Neural progenitor cell (in vitro differentiated cells): ENCODE measurements at regions not wholly inside any gene's neighbourhood (a gene's known extent, or its start where the extent isn't known, plus 50 kb on each side); places are given as distances from the start of the nearest gene placed in this dataset.

Experiments used
- DNase-seq: peaks from one replicate; pipeline ENCODE4 v3.0.0-alpha.2; 2016; ENCODE audit warnings: low spot score
- H2AFZ ChIP-seq: fragments of 200-600 bp; sonication (generic); replicated peaks from 2 replicates; pipeline ENCODE4 v1.6.1; 2016; ENCODE audit warnings: antibody characterized with exemption
- H3F3A ChIP-seq: fragments of 200-600 bp; sonication (generic); 2 replicates; pipeline ENCODE4 v1.6.1; 2016; ENCODE audit warnings: antibody characterized with exemption, low read depth
- H3K27ac ChIP-seq: fragments of 200-600 bp; sonication (generic); 2 replicates; pipeline ENCODE4 v1.5.1; 2016; ENCODE audit warnings: mild to moderate bottlenecking
- H3K27me3 ChIP-seq: fragments of 200-600 bp; sonication (generic); 2 replicates; pipeline ENCODE4 v1.6.1; 2016; ENCODE audit warnings: mild to moderate bottlenecking, moderate library complexity
- H3K36me3 ChIP-seq: fragments of 200-600 bp; sonication (generic); 2 replicates; pipeline ENCODE4 v1.5.1; 2016
- H3K4me1 ChIP-seq: fragments of 200-600 bp; sonication (generic); 2 replicates; pipeline ENCODE4 v1.6.1; 2016; ENCODE audit warnings: mixed run types
- H3K4me2 ChIP-seq: fragments of 200-600 bp; sonication (generic); 2 replicates; pipeline ENCODE4 v1.6.1; 2016
- H3K4me3 ChIP-seq: fragments of 200-600 bp; sonication (generic); 2 replicates; pipeline ENCODE4 v1.5.1; 2016
- H3K79me2 ChIP-seq: fragments of 200-600 bp; sonication (generic); 2 replicates; pipeline ENCODE4 v1.6.1; 2016; ENCODE audit warnings: low read depth
- H3K9ac ChIP-seq: fragments of 200-600 bp; sonication (generic); 2 replicates; pipeline ENCODE4 v1.6.1; 2016
- H3K9me3 ChIP-seq: fragments of 200-600 bp; sonication (generic); 2 replicates; pipeline ENCODE4 v1.5.1; 2016; ENCODE audit warnings: low read depth
- H4K20me1 ChIP-seq: fragments of 200-600 bp; sonication (generic); 2 replicates; pipeline ENCODE4 v1.6.1; 2016; ENCODE audit warnings: low read depth
- H3K27ac Mint-ChIP-seq: 3 replicates; pipeline ENCODE4 v1.8.0; 2021; ENCODE audit warnings: mixed read lengths
- H3K27me3 Mint-ChIP-seq: 2 replicates; pipeline ENCODE4 v1.8.0; 2022; ENCODE audit warnings: low read depth, mild to moderate bottlenecking, inconsistent platforms, moderate library complexity, mixed read lengths; ENCODE audit not compliant: insufficient read depth
- H3K36me3 Mint-ChIP-seq: 3 replicates; pipeline ENCODE4 v1.8.0; 2021; ENCODE audit warnings: mixed read lengths
- H3K4me1 Mint-ChIP-seq: 3 replicates; pipeline ENCODE4 v1.8.0; 2021; ENCODE audit warnings: mixed read lengths
- H3K4me3 Mint-ChIP-seq: 3 replicates; pipeline ENCODE4 v1.8.0; 2021; ENCODE audit warnings: mild to moderate bottlenecking, moderate library complexity, mixed read lengths
- H3K9me3 Mint-ChIP-seq: 3 replicates; pipeline ENCODE4 v1.8.0; 2020; ENCODE audit warnings: mixed read lengths
- EZH2 ChIP-seq: fragments of 200-600 bp; sonication (generic); IDR thresholded peaks from 2 replicates; pipeline ENCODE4 v1.6.1; 2017; ENCODE audit warnings: antibody characterized with exemption, mild to moderate bottlenecking, moderate library complexity
- EZH2phosphoT487 ChIP-seq: fragments of 200-600 bp; sonication (generic); IDR thresholded peaks from 2 replicates; pipeline ENCODE4 v1.6.1; 2017; ENCODE audit warnings: antibody characterized with exemption
- TF ChIP-seq, protein P1 (sequence below): fragments of 200-600 bp; sonication (generic); IDR thresholded peaks from 2 replicates; pipeline ENCODE4 v1.5.1; 2017; ENCODE audit warnings: antibody characterized with exemption, mild to moderate bottlenecking

DNA sequence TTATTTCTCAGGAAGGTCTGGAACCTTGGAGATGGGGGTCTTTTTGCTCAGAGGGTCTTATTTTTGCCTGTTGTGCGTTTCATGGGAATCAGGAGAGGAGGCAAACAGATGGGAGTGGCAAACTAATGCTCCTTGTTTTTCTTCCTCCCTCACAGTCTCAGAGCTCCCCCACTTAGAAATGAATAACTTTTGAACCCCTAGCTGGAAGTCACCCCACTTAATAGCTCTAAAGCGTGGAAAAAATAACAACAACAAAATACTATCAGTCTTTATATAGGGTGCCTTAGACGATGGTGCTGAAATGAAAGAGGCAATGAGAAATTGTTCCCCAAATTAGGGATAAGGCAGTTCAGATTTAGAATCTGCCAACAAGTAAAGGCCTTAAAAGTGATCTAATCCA is 76.8 kb upstream of the BDNF start:
- Mint-ChIP-seq H3K36me3 (no peaks in the 10 kb centered on the region), H3K27me3 (peaks cover 2% of the 10 kb centered on the region), H3K9me3 (no peaks in the 10 kb centered on the region), H3K4me3 (no peak overlapping the region), H3K27ac (no peak overlapping the region), H3K4me1 (no peaks in the 10 kb centered on the region)
- no peaks in the 10 kb centered on the region for H3F3A ChIP-seq
- H3K4me1 ChIP-seq: no peaks in the 10 kb centered on the region
- no peak for DNase-seq
- no peak overlapping the region for H3K27ac ChIP-seq
- no peaks in the 10 kb centered on the region for H4K20me1 ChIP-seq
- no peak for TF ChIP-seq EZH2
- no peak for TF ChIP-seq EZH2phosphoT487
- TF ChIP-seq, protein P1, sequence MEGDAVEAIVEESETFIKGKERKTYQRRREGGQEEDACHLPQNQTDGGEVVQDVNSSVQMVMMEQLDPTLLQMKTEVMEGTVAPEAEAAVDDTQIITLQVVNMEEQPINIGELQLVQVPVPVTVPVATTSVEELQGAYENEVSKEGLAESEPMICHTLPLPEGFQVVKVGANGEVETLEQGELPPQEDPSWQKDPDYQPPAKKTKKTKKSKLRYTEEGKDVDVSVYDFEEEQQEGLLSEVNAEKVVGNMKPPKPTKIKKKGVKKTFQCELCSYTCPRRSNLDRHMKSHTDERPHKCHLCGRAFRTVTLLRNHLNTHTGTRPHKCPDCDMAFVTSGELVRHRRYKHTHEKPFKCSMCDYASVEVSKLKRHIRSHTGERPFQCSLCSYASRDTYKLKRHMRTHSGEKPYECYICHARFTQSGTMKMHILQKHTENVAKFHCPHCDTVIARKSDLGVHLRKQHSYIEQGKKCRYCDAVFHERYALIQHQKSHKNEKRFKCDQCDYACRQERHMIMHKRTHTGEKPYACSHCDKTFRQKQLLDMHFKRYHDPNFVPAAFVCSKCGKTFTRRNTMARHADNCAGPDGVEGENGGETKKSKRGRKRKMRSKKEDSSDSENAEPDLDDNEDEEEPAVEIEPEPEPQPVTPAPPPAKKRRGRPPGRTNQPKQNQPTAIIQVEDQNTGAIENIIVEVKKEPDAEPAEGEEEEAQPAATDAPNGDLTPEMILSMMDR: no peak
- no peaks in the 10 kb centered on the region for H3K27me3 ChIP-seq
- H2AFZ ChIP-seq: no peak overlapping the region
- no peaks in the 10 kb centered on the region for H3K79me2 ChIP-seq
- no peaks in the 10 kb centered on the region for H3K36me3 ChIP-seq
- H3K4me3 ChIP-seq: no peak overlapping the region
- H3K9me3 ChIP-seq: no peaks in the 10 kb centered on the region
- H3K4me2 ChIP-seq: no peak overlapping the region
- no peak overlapping the region for H3K9ac ChIP-seq

DNA sequence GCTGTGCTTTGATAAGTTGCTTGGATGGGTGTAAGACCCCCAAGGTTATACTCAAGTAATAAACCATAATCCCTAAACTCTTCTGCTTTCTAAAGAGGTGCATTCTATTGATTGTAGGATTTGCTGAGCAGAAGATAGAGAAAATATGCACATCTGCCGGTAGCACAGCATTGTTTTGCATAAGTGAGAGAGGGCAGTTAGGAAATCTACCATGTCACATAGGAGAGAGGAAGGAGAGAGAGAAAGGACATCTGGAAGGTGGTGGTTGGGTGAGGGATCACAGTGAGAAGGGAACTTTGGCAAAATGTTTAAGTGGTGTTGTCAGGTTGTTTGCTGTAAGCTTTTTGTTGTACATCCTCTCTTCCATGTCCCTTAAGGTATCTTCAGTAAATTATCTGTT is 73.6 kb upstream of the BDNF start:
- DNase-seq: no peak
- no peaks in the 10 kb centered on the region for H4K20me1 ChIP-seq
- no peak overlapping the region for H3K4me2 ChIP-seq
- no peak overlapping the region for H3K9ac ChIP-seq
- H3K27me3 ChIP-seq: no peaks in the 10 kb centered on the region
- Mint-ChIP-seq H3K27ac (no peak overlapping the region), H3K36me3 (no peaks in the 10 kb centered on the region), H3K27me3 (no peaks in the 10 kb centered on the region), H3K4me3 (no peak overlapping the region), H3K4me1 (no peaks in the 10 kb centered on the region), H3K9me3 (no peaks in the 10 kb centered on the region)
- H3K27ac ChIP-seq: no peak overlapping the region
- no peaks in the 10 kb centered on the region for H3K9me3 ChIP-seq
- no peaks in the 10 kb centered on the region for H3K36me3 ChIP-seq
- no peaks in the 10 kb centered on the region for H3F3A ChIP-seq
- H3K79me2 ChIP-seq: no peaks in the 10 kb centered on the region
- no peak overlapping the region for H2AFZ ChIP-seq
- H3K4me1 ChIP-seq: no peaks in the 10 kb centered on the region
- TF ChIP-seq, protein P1: no peak
- no peak for TF ChIP-seq EZH2phosphoT487
- no peak for TF ChIP-seq EZH2
- H3K4me3 ChIP-seq: no peak overlapping the region

DNA sequence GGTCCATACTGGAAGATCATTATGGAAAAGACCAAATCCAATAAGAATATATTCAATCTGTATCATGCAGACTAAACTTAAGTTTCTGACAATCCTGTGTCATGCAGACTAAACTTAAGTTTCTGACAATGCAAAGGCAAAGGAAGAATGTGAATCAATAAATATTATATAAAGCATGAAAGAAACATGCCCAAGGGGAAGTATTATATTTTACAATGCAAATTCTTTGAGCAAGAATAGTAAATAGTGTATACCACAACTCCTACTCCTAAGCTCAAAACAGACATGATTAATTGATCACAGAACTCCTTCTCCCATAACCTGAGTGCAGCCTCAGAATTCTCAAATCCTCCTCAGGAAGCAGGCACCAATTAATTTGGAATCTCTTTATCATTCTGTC is 71.3 kb upstream of the BDNF start:
- TF ChIP-seq EZH2phosphoT487 (no peak), EZH2 (no peak)
- TF ChIP-seq, protein P1: no peak
- Mint-ChIP-seq H3K9me3 (no peaks in the 10 kb centered on the region), H3K4me3 (no peak overlapping the region), H3K27ac (no peak overlapping the region), H3K4me1 (no peaks in the 10 kb centered on the region), H3K36me3 (peaks cover 2% of the 10 kb centered on the region), H3K27me3 (no peaks in the 10 kb centered on the region)
- no peaks in the 10 kb centered on the region for H3K4me1 ChIP-seq
- no peak overlapping the region for H3K27ac ChIP-seq
- H3K36me3 ChIP-seq: no peaks in the 10 kb centered on the region
- no peaks in the 10 kb centered on the region for H3K79me2 ChIP-seq
- no peak overlapping the region for H3K4me3 ChIP-seq
- no peak overlapping the region for H3K9ac ChIP-seq
- H3K4me2 ChIP-seq: no peak overlapping the region
- H3K27me3 ChIP-seq: no peaks in the 10 kb centered on the region
- DNase-seq: no peak
- H3F3A ChIP-seq: no peaks in the 10 kb centered on the region
- no peaks in the 10 kb centered on the region for H3K9me3 ChIP-seq
- H2AFZ ChIP-seq: no peak overlapping the region
- no peaks in the 10 kb centered on the region for H4K20me1 ChIP-seq

DNA sequence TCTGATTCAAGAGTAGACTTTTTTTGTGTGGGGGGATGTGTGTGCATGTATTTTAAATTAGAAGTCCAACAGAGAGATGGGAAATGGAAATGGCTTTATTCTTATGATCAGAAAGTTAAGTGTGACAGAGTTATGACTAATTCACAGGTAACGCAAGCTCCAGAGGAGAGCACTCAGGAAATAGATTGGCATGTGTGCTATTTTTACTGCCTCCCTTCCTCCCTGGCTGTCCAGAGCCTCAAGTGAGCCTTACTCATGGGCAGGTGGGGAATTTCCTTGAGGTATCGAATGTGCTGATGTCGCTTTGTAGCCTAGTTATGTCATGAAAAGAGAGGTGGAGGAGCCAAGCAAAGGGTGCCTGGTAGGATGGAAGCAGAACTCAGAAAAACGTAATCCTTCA is 70.3 kb upstream of the BDNF start:
- no peaks in the 10 kb centered on the region for H3K36me3 ChIP-seq
- H3K27me3 Mint-ChIP-seq: no peaks in the 10 kb centered on the region
- no peak overlapping the region for H2AFZ ChIP-seq
- no peaks in the 10 kb centered on the region for H3K9me3 Mint-ChIP-seq
- no peak overlapping the region for H3K4me2 ChIP-seq
- H3K4me1 ChIP-seq: no peaks in the 10 kb centered on the region
- no peak for TF ChIP-seq EZH2
- TF ChIP-seq, protein P1: no peak
- no peak for TF ChIP-seq EZH2phosphoT487
- H3K27ac ChIP-seq: no peak overlapping the region
- H3K36me3 Mint-ChIP-seq: peaks cover 2% of the 10 kb centered on the region
- H3K4me1 Mint-ChIP-seq: no peaks in the 10 kb centered on the region
- H3K27me3 ChIP-seq: no peaks in the 10 kb centered on the region
- no peaks in the 10 kb centered on the region for H4K20me1 ChIP-seq
- no peak overlapping the region for H3K27ac Mint-ChIP-seq
- H3F3A ChIP-seq: no peaks in the 10 kb centered on the region
- no peaks in the 10 kb centered on the region for H3K79me2 ChIP-seq
- H3K4me3 ChIP-seq: no peak overlapping the region
- H3K9me3 ChIP-seq: no peaks in the 10 kb centered on the region
- H3K4me3 Mint-ChIP-seq: no peak overlapping the region
- no peak for DNase-seq
- H3K9ac ChIP-seq: no peak overlapping the region
